Bronchial epithelial cell (primary cell): ENCODE measurements at regions not wholly inside any gene's neighbourhood (a gene's known extent, or its start where the extent isn't known, plus 50 kb on each side); places are given as distances from the start of the nearest gene placed in this dataset.

Experiments used
- DNase-seq: peaks from one replicate; pipeline ENCODE4 v3.0.0-alpha.2; 2010; ENCODE audit warnings: low read depth
- FAIRE-seq: peaks from 2 replicates; lab custom pipeline; 2011; peaks lifted over from hg19 to GRCh38; lab: Jason Lieb, UNC
- H3K27me3 ChIP-seq: 2 replicates; pipeline ENCODE4 v1.5.1; 2011; ENCODE audit warnings: low read length; ENCODE audit not compliant: control insufficient read depth, insufficient read depth
- H3K36me3 ChIP-seq: 2 replicates; pipeline ENCODE4 v1.5.1; 2011; ENCODE audit warnings: low read length; ENCODE audit not compliant: control insufficient read depth, insufficient read depth
- H3K4me3 ChIP-seq: 2 replicates; pipeline ENCODE4 v1.5.1; 2011; ENCODE audit warnings: mild to moderate bottlenecking, low read depth, low read length, control low read depth
- CTCF ChIP-seq: IDR thresholded peaks from 2 replicates; pipeline ENCODE4 v1.5.1; 2011; ENCODE audit warnings: mild to moderate bottlenecking, moderate library complexity, low read length, control low read depth, inconsistent platforms; ENCODE audit not compliant: insufficient read depth, severe bottlenecking

DNA sequence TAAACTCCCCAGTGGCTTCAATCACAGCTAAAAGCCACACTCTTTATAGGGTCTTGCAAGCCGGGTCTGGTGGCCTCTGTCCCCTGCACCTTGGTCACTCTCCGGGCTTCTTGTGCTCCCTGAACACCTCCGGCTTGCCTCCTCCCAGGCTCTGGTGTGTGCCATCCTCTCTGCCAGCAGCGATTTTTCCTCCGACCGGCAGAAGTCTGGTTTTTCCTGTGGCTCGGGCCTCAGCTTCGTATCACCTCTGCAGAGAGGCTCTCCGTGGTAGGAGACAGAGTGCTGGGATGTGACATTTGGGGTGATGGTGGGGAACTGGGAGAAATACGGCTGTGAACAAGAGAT lies 58.8 kb upstream of the HPCAL1 start:
- Histone ChIP-seq H3K36me3 (no peaks in the 10 kb centered on the region), H3K27me3 (peaks cover under 1% of the 10 kb centered on the region), H3K4me3 (no peak overlapping the region)
- FAIRE-seq: no peak
- no peak for DNase-seq
- TF ChIP-seq CTCF: no peak

- Histone ChIP-seq H3K36me3 (no peaks in the 10 kb centered on the region), H3K27me3 (no peaks in the 10 kb centered on the region), H3K4me3 (no peak overlapping the region)
- no peak for DNase-seq
- no peak for FAIRE-seq
- TF ChIP-seq CTCF: no peak
These were observed 57.7 kb upstream of the HPCAL1 start for GRCh38 chr2:10245021-10245420.

- TF ChIP-seq CTCF: no peak
- no peaks in the 10 kb centered on the region for H3K27me3 ChIP-seq
- no peak for FAIRE-seq
- no peaks in the 10 kb centered on the region for H3K36me3 ChIP-seq
- H3K4me3 ChIP-seq: no peak overlapping the region
- DNase-seq: no peak
These were observed 57.0 kb upstream of the HPCAL1 start for GRCh38 chr2:10245661-10246060.

- no peak for TF ChIP-seq CTCF
- H3K36me3 ChIP-seq: no peaks in the 10 kb centered on the region
- DNase-seq: no peak
- no peaks in the 10 kb centered on the region for H3K27me3 ChIP-seq
- no peak for FAIRE-seq
- H3K4me3 ChIP-seq: no peak overlapping the region
These were observed 56.3 kb upstream of the HPCAL1 start for GRCh38 chr2:10246370-10246769.

DNA sequence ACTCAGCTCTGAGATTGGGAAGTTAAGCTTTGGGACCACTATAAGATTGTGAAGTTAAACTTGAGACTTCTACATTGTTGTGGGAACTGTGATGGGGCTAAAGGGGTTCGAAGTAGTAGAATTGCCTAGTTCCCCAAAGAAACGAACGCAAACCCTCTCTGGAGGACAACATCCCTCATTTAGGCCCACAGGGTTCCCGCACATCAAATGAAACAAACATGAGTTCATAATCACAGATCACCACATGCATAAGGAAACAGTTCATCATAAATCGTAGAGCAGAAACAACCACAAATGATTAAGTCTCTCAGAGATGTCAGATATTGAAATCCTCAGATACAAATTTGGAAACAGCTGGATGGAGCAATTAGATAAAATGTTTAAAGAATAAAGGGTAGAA lies 55.9 kb upstream of the HPCAL1 start:
- H3K36me3 ChIP-seq: no peaks in the 10 kb centered on the region
- H3K4me3 ChIP-seq: no peak overlapping the region
- DNase-seq: no peak
- no peak for TF ChIP-seq CTCF
- no peak for FAIRE-seq
- peaks cover 1% of the 10 kb centered on the region for H3K27me3 ChIP-seq

GRCh38 chr2:10249798-10250197 lies 52.9 kb upstream of the HPCAL1 start:
- Histone ChIP-seq H3K27me3 (peaks cover 1% of the 10 kb centered on the region), H3K36me3 (no peaks in the 10 kb centered on the region), H3K4me3 (no peak overlapping the region)
- DNase-seq (no peak), FAIRE-seq (no peak)
- TF ChIP-seq CTCF: no peak
